ENCODE measurements at regions not wholly inside any gene's neighbourhood (a gene's known extent, or its start where the extent isn't known, plus 50 kb on each side); places are given as distances from the start of the nearest gene placed in this dataset.

DNA sequence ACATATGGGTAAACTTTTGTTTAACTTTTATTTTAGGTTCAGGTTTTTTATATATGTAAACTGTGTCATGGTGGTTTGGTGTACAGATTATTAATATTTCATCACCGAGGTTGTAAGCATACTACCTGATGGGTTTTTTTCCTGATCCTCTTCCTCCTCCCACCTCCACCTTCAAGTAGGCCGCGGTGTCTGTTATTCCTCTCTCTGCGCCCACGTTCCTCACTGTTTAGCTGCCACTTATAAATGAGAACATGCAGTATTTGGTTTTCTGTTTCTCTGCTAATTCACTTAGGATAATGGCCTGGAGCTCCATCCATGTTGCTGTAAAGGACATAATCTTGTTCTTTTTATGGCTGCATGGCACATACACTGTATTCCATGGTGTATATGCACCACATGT, 1000.0 kb upstream of the CELF2 start:
- TF ChIP-seq, protein P1, sequence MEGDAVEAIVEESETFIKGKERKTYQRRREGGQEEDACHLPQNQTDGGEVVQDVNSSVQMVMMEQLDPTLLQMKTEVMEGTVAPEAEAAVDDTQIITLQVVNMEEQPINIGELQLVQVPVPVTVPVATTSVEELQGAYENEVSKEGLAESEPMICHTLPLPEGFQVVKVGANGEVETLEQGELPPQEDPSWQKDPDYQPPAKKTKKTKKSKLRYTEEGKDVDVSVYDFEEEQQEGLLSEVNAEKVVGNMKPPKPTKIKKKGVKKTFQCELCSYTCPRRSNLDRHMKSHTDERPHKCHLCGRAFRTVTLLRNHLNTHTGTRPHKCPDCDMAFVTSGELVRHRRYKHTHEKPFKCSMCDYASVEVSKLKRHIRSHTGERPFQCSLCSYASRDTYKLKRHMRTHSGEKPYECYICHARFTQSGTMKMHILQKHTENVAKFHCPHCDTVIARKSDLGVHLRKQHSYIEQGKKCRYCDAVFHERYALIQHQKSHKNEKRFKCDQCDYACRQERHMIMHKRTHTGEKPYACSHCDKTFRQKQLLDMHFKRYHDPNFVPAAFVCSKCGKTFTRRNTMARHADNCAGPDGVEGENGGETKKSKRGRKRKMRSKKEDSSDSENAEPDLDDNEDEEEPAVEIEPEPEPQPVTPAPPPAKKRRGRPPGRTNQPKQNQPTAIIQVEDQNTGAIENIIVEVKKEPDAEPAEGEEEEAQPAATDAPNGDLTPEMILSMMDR (IDR thresholded peaks at IDR 0.05; ENCODE audit: low read depth, low read length), result no peak
- no peak for DNase-seq (ENCODE audit: low read depth in 2 of 2)
- H3K4me3 ChIP-seq (replicated peaks in 1 of 2; ENCODE audit: low read depth in 2 of 2, low read length in 2 of 2), result no peak overlapping the region

DNA sequence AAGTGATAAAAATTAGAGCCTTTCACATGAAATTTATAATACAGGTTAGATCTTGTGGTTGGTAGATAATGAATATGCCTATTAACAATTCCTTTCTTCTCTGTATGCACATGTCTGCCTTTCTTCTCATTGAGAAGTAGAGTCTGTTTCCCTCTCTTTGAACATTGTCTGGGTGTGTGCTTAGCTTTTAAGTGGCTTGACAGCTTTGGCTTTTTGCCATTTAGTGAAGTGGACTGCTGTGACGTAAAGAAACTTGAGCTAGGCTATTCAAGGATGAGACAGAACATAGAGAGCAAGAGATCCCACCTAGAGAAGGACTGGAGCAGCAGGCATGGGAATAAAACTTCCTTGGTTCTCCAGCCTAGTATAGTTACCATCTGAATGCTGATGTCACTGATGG, 996.7 kb upstream of the CELF2 start:
- TF ChIP-seq, protein P1 (IDR thresholded peaks at IDR 0.05; ENCODE audit: low read depth, low read length), result no peak
- H3K4me3 ChIP-seq (replicated peaks in 1 of 2; ENCODE audit: low read depth in 2 of 2, low read length in 2 of 2), result no peak overlapping the region
- peak in 1 of 2 donors; percentile 3 for DNase-seq (ENCODE audit: low read depth in 2 of 2)

DNA sequence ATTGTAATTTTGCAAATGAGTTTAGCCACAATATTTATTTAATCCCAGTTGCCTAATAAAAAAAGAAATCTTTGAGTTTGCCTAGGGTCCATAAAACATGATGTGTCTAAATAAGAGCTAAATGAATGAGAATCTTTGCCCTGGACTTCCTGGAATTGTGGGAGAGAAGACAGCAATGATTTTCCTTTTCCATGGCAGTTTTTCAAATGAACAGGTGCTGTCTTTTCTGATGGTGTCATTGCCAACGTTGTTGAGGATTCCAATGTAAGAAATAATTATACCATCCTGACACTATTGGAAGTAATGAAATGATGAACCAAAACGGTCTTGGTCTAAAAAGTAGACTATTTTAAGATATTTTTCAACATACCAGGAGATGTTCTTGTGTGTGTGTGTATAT, 984.7 kb upstream of the CELF2 start:
- TF ChIP-seq, protein P1 (IDR thresholded peaks at IDR 0.05; ENCODE audit: low read depth, low read length), result no peak
- DNase-seq (ENCODE audit: low read depth in 2 of 2), result no peak
- H3K4me3 ChIP-seq (replicated peaks in 1 of 2; ENCODE audit: low read depth in 2 of 2, low read length in 2 of 2), result no peak overlapping the region

DNA sequence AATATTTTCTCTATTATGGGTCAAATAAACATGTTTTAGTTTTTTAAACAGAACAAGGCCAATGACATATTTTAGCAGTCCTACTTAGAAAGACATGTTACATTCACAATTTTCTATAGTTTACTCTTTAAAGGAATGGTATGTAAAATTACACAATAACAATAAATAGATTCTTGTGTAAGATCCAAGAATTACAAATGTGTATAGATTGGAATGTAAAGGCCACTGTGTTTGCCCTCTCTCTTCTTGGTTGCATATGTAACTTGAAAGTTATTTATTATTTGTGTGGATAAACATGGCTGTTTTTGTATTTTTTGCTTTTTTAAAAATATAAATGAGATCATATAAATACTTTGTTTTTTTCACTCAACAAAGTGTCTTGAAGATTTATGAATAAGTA, 979.3 kb upstream of the CELF2 start:
- no peak overlapping the region for H3K4me3 ChIP-seq (replicated peaks in 1 of 2; ENCODE audit: low read depth in 2 of 2, low read length in 2 of 2)
- peak; percentile 29 to 63 for DNase-seq (ENCODE audit: low read depth in 2 of 2)
- TF ChIP-seq, protein P1 (IDR thresholded peaks at IDR 0.05; ENCODE audit: low read depth, low read length), result no peak

DNA sequence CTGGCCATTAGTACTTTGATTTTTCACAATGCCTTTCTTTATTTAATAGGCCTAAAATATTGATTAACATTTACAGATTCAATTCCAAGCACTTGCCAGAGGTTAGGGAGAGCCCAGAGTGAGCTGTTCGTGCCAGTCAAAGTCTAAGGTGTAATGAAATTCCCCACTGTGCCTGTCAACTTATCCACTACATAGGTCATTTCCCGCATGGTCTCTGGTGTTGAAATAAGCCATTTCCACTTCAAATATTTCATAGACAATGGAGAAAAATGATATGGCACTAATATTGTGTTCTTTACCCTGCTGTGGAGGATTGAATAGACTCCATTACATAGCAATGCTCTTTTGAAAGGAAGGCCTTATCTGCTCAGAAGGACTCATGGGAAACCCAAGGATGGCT, 978.1 kb upstream of the CELF2 start:
- DNase-seq (ENCODE audit: low read depth in 2 of 2), result no peak
- TF ChIP-seq, protein P1 (IDR thresholded peaks at IDR 0.05; ENCODE audit: low read depth, low read length), result no peak
- H3K4me3 ChIP-seq (replicated peaks in 1 of 2; ENCODE audit: low read depth in 2 of 2, low read length in 2 of 2), result no peak overlapping the region

DNA sequence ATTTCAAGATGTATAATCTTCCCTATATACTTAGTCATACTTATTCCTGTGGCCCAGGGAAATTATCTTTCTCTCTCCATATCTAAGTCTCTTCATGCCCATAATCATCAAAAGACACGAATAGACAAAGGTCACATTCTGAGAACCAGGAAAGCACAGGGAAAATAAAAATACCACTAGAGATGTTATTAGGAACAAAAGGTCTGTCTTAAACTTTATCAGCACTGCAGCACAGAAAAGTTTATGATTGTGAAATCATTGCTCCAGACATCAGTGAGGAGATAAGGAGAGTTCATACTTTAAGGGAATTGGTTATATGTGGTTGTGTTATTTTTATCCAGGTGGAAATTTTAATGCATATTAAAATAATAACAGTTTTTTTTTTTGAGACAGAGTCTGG, 974.6 kb upstream of the CELF2 start:
- H3K4me3 ChIP-seq (replicated peaks in 1 of 2; ENCODE audit: low read depth in 2 of 2, low read length in 2 of 2), result no peak overlapping the region
- peak in 1 of 2 donors; percentile 6 for DNase-seq (ENCODE audit: low read depth in 2 of 2)
- TF ChIP-seq, protein P1 (IDR thresholded peaks at IDR 0.05; ENCODE audit: low read depth, low read length), result no peak
